PC-3 (cell line): ENCODE measurements at regions not wholly inside any gene's neighbourhood (a gene's known extent, or its start where the extent isn't known, plus 50 kb on each side); places are given as distances from the start of the nearest gene placed in this dataset.

Experiments used
- CTCF ChIP-seq: fragments of 300-600 bp; sonication (generic); conservative IDR thresholded peaks from 2 replicates; pipeline ENCODE4 v1.5.1; 2017; ENCODE audit warnings: antibody characterized with exemption, low read depth, mild to moderate bottlenecking, low read length
- EZH2 ChIP-seq: fragments of 300-600 bp; sonication (generic); IDR thresholded peaks from one replicate; pipeline ENCODE4 v1.6.1; 2017; ENCODE audit warnings: antibody characterized with exemption, mild to moderate bottlenecking, low read length; ENCODE audit not compliant: unreplicated experiment
- EZH2phosphoT487 ChIP-seq: fragments of 300-600 bp; sonication (generic); IDR thresholded peaks from 2 replicates; pipeline ENCODE4 v1.6.1; 2018; ENCODE audit warnings: mild to moderate bottlenecking, antibody characterized with exemption, low read length, borderline replicate concordance

DNA sequence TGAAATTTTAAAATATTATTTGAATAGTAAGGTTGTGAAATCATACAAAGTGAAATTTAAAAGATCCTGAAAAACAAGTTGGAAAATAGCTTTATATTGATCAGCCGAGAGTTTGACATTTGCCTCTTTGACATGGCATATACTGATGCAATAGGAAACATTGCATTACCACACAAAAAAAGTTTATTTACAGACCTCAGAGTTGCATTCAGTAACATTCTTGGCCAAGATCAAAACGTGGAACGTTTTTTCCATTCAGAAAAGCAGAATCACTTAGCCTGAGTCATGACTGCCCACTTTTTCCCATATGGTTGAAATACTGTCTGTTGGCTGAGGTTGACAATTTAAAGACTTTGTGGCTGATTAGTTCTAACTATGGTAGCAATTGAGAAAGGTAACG lies 55.1 kb upstream of the BACH2 start:
- no peak for TF ChIP-seq CTCF
- no peak for TF ChIP-seq EZH2
- TF ChIP-seq EZH2phosphoT487 = no peak
